HS-27A (cell line): ENCODE measurements at regions not wholly inside any gene's neighbourhood (a gene's known extent, or its start where the extent isn't known, plus 50 kb on each side); places are given as distances from the start of the nearest gene placed in this dataset.
A peak's percentile ranks its signal among the peaks of the same experiment; 100 is the strongest.

Source experiments
- DNase-seq: peaks from one replicate; pipeline ENCODE4 v3.0.0-alpha.2; 2012; ENCODE audit warnings: low read depth, missing footprints

DNA sequence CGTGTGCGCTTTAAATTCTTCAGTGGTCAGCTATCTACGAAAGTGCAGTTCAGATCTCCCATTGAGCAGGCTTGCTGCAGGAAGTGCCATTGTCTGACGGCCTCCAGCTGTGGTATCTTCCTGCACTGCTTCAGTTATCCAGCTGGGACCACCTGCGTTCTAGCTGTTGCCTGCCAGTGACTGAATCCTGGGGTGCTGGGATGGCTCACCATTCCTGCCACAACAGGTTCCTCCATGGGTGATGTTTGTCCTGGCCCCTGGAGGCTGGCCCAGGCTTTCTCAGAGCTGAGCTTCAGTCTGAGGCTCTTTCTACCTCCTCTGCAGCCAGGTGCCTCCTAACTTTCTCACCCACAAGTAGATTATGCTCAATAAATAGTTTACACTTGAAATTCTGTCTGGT lies 498.5 kb upstream of the HS6ST1 start:
- no peak for DNase-seq

DNA sequence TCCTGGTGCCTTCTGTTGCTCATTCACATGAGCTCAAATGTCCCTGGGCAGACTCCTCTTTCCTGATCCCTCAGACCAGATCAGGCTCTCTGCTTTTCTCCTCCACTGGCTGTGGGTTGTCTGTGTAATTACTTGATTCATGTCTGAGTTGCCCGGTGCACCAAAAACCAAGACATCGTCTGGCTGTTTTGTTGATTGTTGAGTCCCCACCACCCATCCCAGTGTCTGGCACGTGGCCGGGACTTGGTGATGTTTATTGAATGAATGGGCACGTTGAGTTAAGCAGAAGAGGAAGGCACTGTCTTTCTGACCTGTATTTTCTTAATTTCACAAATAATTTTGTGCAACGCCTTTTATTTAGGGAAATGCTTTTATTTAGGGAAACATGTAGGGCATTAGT lies 499.1 kb upstream of the HS6ST1 start:
- DNase-seq: no peak

GRCh38 chr2:128818248-128818647 lies 499.6 kb upstream of the HS6ST1 start:
- DNase-seq: no peak

DNA sequence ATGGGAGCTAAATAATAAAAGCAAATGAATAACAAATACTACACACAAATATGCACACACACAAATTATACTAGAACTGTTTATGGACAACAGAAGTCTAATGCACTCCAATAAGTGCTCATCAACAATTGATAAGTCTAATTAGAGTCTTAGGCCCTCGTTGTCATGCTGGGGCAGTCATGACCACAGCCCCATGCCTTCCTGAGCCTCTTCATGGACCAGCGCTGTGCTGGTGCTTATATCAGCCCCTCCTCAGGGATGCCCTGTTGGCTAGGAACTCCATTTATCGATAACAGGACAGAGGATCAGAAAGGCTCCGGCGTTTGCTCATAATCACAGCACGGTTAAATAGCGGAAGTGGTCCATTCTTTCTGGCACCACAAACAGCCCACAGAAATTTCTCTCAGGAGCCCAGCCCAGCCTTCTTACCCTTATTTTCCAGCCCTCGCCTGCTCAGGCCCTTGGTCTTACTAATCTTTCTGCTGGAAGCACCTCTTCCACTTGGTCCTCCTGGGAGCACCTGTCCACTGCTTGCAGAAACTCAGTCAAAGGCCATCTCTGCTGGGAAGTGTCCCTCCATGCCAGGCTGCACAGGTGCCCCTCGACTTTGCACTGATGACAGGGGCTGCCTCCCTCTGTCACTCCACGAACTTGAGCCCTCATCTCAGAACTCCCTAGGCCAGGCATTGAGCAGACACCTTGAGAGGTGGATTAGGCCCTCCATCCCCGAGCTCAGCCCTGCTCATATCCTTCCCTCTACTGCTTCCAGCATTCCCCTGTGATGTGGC lies 500.2 kb upstream of the HS6ST1 start:
- DNase-seq: no peak

- no peak for DNase-seq
Observed at GRCh38 chr2:128820452-128820851, 501.8 kb upstream of the HS6ST1 start.

DNA sequence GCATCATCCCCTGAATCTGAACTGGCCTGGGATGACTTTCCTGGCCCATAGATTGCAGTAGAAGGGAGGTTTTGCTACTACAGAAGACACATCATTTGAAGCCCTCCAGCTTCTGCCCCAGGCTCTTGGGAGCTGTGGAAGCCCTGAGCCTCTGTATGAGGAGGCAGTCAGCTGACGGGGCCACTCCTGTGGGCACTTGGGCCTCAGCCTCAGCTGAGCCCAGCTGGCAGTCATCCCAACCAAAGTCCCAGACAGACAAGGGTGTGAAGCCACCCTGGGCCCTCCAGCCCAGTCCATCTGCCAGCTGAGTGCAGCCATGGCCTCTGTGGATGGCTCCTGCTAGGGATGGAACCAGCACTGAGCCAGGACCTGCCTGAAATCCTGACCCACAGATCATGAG lies 502.3 kb upstream of the HS6ST1 start:
- no peak for DNase-seq

DNA sequence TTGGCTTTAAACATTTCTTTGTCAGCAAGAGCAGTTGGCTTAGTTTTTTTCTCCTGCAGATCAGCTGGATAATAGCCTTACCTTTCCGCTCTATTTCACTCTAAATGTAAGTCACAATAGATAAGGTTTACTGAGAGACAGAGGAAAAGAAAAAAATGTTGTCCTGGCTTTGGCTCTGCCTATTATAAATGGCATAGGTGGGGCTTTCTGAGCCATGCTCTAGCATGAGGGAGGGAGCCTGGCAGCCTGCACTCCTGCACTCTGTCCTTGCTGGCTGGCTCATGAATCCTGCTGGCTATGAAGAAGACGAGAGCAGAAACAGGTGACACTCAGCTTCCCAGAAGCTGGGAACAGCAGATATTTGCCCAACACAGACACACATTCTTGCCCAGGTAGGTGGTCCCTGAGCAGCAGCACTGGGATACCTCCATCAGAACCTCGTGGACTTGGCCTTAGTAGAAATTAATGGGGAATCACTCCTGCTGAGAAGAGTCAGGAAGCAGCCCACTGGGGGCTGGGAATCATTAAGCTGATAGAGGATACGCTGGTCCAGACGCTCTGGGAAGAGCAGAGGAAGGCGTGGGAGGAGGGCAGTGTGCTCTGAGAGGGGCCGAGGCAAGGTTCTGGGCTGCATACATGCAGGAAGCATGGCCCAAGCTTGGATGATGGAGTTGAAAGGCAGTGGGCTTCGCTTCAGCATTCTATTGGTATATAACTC lies 514.4 kb upstream of the HS6ST1 start:
- no peak for DNase-seq

DNA sequence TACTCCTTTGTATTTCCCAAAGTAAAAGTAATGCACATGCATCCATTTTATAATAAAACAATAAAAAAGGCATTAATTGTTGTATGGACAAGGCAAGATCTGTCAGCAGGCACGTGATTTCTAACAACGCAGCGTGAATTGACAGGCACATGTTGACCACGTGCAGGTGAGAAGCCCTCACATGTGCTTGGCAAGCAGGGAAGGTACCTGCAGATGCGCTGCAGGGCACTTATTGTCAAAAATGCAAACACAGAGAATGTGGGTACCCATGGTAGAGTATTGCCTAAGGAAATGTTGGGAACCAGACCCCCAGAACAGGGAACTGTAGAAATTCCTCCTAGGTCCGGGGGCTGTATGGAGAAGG lies 515.0 kb upstream of the HS6ST1 start:
- no peak for DNase-seq

DNA sequence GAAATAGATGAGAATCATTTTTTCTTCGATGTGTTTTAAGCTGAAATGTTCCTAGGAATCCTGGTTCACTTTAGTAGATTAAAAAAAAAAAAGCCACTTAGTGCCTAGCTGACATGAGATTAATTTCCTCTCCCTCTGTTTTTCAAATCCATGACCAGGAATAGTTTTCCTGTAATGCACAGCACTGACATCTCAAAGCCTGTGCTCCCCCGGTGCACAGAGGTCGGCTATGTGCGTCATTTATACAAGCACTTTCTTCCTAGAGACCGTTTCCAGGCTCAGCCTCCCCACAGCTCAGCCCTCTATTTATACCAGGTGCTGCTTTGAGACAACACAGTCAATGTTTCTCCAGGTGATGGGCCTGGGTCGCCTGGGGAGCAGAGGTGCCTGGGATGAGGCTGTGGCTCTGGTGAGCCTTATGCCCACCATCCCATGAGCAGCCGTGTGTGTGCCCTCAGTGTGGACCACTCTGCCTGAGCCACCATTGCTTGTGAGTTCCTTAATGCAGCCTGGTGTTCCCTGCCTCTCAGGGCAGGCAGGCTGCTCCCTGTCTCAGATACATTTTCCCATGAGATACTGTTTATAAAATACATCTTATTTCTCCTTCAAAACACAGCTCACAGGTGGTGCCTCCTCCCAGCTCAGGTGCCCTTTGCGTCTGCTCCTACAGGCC lies 515.7 kb upstream of the HS6ST1 start:
- DNase-seq: no peak

GRCh38 chr2:128834880-128835252 lies 516.2 kb upstream of the HS6ST1 start:
- DNase-seq: no peak

GRCh38 chr2:128835342-128835855 lies 516.7 kb upstream of the HS6ST1 start:
- DNase-seq: no peak

DNA sequence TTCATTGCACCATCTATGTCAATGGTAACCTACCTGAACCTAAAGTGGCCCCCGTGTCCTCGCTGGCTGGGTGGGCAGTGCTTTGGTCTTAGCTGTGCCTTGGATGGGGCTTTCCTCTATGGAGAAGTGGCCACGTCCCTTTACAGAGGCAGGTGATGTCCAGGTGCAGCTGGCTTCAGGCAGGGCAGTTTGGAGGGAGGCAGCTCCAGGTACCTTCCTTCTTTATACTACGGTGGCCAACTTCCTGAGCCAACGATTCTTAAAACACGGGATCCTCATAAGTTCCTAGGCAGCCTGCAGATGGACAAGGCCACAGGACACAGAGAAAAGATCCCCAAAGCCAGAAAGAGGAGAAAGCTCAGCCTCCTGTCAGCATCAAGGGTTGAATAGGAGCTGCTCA lies 517.3 kb upstream of the HS6ST1 start:
- DNase-seq: no peak

DNA sequence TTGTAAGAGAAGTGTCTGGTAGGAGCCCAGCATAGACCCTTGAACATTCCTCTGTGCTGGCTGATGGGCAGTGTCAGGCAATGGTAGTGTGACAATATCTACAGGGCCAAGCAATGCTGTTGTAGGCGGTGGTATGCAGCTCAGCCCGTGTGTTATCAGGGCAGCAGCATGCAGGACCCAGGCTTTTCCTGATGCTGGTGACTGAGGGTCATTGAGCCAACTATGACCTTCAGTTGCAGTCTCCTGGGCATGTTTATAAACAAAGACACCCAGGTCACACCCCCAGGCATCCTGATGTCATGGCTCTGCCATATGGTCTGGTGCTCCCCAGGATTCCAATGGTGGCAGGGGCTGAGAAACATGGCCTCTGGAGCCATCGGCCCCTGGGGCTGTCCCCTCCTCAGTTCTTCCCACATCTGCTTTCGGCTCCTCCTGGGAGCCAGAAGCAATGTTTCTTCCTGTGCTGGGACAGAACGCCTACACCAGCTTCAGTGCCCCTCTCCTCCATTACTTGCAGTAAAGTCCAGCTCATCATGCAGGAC lies 518.0 kb upstream of the HS6ST1 start:
- DNase-seq: no peak

DNA sequence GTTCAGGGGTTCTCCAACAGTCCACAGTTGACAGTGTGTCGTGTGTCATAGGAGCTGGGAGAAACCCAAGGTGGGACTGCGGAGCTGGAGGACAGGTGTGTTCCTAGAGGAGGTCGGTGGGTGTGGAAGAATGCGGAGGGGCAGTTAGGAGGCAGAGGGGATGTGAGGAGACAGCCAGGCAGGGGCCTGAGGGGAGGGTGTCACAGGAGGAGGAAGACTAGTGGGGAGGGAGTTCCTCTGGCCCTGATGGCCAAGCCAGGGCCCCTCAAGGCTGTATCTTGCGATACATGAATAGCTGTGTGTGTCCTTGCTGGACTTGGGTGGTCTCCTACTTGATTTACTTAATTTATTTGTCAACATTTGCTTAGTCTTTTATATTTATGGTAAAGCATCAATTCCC lies 519.6 kb upstream of the HS6ST1 start:
- DNase-seq: no peak

DNA sequence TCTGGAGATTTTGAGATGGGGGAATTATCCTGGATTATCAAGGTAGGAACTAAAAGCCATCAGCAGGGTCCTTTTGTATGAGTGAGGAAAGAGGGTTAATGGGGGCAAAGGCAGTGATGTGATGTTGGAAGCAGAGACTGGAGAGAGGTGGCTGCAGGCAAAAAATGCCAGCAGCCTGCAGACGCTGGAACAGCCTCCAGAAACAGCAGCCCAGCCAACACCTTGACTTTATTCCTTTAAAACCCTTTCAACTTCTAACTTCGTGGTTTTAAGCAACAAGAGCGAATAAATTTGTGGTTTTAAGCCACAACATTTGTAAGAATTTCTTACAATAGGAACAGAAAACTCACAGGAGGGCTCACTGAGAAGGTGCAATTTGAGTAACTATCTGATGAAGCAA lies 523.1 kb upstream of the HS6ST1 start:
- no peak for DNase-seq

- no peak for DNase-seq
Observed at GRCh38 chr2:128867311-128867710, 548.6 kb upstream of the HS6ST1 start.

DNA sequence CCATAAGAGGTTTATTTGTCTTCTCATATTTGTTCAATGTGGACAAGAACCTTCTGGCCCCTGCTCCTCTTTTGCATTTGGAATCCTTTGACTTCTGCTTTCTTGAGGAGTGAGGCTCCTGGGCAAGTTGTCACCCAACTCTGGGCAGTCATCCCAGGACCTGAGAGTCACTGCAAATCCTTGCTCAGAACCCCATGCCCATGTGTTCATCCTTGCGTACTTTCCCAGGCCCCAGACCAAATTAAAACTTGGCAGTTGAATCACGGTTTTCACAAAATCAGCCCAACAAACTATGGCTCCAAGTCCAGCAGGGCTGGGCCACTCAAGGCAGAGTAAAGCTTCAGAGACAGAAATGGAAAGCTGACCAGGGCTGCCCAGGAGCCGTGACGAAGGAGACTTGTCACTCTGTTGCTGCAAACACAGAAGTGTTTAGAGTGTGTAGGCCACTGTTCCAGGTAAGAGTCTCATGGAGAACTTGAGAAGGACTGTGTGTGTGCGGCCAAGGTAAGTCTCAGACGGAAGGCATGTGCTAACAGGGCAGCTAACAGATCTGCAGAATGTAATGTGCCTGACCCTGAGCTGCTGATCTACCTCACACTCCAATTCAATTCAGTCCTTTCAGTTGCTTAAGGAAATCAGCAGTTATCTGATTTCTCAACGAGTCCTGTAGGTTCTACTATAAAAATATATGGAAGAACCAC lies 549.4 kb upstream of the HS6ST1 start:
- DNase-seq: no peak

DNA sequence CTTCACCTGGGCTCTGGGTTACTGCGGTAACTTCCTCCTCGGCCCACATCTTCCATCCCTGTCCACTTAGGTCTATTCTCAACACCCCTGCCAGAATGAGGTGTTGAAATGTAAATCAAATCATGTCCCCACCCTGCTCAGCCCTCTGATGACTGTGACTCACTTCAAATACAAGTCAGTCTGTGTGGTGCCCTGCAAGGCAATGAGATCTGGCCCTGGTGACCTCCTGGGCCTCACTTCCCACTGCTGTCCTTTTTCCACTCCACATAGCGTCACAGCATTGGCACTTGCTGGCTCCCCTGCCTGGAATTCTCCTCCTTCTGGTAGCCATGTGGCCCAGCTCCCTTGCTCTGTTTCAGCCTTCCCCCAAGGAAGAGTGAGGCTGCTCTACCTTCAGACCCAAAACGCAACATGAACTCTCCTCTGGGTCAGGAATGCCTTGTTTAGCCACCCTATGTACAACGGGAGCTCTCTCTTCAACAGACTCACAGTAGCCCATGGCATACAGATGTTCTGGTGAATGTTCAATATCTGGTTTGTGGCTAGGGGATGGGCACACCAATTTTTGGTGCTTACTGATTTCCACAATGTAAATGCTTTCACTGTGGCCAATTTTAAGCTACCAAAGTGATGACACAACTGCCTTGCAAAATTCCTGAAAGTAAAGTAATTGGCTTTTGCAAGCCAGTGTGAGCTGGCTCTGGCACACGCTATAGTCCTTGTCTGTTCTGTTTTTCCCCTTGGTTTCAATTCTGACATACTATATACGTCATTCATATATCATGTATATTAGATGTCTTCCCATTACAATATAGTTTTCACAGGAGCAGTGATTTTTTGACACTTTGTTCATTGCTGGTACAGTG lies 550.3 kb upstream of the HS6ST1 start:
- peak; percentile 64 for DNase-seq

DNA sequence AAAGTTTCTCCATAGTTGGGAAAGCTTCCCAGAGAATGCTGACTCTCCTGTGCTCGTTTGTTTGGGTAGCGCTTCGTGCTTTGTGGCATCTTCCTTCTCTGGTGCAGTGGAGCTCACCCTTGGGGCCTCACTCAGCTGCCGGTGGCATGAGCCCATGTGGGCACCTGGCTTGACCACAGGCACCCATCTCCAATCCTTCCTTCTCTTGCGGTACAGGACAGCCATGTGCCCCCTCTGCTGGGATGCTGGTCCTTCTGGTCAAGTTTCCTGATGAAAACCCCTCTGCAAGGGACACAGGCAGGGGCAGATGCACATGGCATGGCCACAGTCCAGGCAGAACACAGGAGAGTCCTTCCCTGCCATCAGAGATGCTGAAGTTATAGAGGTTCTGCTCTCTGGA lies 555.9 kb upstream of the HS6ST1 start:
- no peak for DNase-seq

- DNase-seq: no peak
Observed at GRCh38 chr2:128876986-128877983, 558.6 kb upstream of the HS6ST1 start.
